GM18508 (cell line): ENCODE measurements at regions not wholly inside any gene's neighbourhood (a gene's known extent, or its start where the extent isn't known, plus 50 kb on each side); places are given as distances from the start of the nearest gene placed in this dataset.
"Not testable (repeated sequence)": the region's sequence is repeated elsewhere in the genome, so short reads cannot be mapped to it uniquely, and the experiment has no call there.

Experiments
- ATAC-seq: cut with Tn5 transposase; IDR thresholded peaks from one replicate; pipeline ENCODE4 v1.9.1; 2021; ENCODE audit warnings: moderate number of reproducible peaks; ENCODE audit not compliant: insufficient read depth, unreplicated experiment

DNA sequence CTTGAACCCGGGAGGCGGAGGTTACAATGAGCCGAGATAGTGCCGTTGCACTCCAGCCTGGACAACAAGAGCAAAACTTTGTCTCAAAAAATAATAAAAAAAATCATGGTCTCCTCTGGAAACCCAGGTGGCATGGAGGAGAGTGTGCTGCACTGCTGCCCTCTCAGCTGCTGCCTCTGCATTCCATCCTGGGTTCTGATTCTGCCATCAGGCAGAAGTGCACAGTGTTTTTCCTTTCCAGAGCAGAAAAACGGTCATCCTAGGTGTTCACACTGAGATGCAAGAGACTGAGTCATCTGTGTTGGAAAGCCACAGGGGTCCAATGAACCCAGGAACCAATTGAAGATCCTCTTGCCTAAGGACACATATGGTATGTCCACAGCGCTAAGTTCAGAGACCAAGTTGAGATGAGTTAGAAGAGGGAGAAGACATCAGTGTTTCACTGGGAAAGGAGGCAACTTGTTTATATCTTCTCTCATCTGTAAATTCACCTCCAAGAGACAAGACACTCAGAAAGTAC, 88.8 kb upstream of the DMRT1 start:
- ATAC-seq, result no peak

DNA sequence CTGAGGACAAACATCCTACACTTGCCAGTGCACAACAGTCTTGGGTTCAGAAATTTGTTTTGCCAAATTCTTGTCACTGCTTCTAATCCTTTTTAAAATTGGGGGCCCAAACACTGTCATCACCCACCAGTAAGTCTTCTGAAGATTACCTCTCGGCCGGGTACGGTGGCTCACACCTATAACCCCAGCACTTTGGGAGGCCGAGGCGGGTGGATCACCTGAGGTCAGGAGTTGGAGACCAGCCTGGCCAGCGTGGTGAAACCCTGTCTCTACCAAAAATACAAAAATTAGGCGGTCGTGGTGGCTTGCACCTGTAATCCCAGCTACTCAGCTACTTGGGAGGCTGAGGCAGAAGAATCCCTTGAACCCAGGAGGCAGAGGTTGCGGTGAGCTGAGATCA, 87.8 kb upstream of the DMRT1 start:
- not testable (repeated sequence) for ATAC-seq

GRCh38 chr9:754150-754931, 87.2 kb upstream of the DMRT1 start:
- no peak for ATAC-seq

- no peak for ATAC-seq
These were observed 85.8 kb upstream of the DMRT1 start for GRCh38 chr9:755454-756381.

- no peak for ATAC-seq
These were observed 84.1 kb upstream of the DMRT1 start for GRCh38 chr9:757246-757881.

DNA sequence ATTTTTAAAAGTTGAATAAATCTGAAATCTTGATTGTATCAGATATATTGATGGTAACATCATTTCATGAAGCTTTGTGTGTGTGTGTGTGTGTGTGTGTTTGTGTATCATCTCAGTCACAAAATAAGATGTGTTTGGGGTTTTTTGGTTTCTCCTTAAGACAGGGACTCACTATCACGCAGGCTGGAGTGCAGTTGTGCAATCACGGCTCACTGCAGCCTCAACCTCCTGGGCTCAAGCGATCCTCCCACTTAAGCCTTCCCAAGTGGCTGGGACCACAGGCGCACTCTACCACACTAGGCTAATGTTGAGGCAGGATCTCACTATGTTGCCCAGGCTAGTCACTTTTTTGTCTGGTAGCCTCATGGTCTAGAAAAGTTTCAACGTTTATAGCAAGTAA, 83.4 kb upstream of the DMRT1 start:
- ATAC-seq, result no peak

- no peak for ATAC-seq
These were observed 82.0 kb upstream of the DMRT1 start for GRCh38 chr9:759541-759940.

GRCh38 chr9:759983-760736, 81.3 kb upstream of the DMRT1 start:
- ATAC-seq, result no peak

GRCh38 chr9:761176-761792, 80.2 kb upstream of the DMRT1 start:
- no peak for ATAC-seq

- ATAC-seq, result no peak
These were observed 79.5 kb upstream of the DMRT1 start for GRCh38 chr9:761793-762560.

DNA sequence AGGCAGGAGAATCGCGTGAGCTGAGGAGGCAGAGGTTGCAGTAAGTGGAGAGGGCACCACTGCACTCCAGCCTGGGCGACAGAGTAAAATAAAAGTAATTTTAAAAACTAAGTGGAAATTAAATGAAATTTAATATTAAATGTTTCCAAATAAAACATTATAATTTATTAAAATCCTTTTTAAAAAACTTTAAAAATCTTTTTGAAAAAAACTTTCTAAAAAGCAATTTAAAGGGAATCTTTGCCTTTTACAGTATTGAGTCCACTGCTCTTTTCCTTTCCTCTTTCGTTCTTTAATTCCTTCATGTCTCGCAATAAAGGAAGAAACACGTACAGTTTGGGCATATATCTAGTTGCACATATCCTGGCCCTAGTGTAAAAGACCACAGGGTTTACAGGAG, 77.8 kb upstream of the DMRT1 start:
- ATAC-seq, result no peak

GRCh38 chr9:764105-764524, 77.4 kb upstream of the DMRT1 start:
- no peak for ATAC-seq

DNA sequence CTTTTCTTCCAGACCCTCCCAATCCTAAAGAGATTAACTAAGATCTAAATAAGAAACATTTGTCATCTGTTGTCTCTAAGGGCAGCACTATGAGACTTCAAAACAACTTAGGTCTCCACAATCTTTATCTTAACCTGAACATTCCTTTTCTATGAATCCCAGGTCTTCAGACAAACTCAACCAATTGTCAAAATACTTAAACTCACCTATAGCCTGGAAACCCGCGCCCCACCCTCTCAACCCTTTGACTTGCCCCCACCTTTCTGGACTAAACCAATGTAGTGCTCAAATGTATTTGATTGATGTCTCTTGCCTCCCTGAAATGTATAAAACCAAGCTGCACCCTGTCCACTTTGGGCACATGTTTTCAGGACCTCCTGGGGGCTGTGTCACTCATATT, 76.5 kb upstream of the DMRT1 start:
- ATAC-seq, result no peak

GRCh38 chr9:767061-767561, 74.4 kb upstream of the DMRT1 start:
- ATAC-seq, result not testable (repeated sequence)

DNA sequence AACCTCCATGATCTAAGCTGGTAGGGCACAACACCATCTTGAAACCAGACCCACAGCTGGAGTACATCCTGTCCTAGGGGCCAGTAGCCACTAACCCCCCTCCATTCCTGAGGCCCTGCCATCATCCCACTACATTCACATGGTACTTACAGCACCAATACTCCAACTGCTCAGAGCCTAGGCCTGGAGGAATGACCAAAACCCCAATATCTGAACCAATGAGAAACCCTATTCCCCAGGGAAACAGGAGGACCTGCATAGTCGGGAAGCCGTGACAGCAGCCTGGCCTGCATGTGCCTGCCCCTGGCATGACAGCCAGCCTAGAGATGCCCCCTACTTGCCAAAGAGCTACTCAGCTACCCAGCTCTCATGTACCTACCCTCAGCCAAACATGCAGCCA, 65.4 kb upstream of the DMRT1 start:
- ATAC-seq, result no peak

GRCh38 chr9:777978-778377, 63.5 kb upstream of the DMRT1 start:
- no peak for ATAC-seq

DNA sequence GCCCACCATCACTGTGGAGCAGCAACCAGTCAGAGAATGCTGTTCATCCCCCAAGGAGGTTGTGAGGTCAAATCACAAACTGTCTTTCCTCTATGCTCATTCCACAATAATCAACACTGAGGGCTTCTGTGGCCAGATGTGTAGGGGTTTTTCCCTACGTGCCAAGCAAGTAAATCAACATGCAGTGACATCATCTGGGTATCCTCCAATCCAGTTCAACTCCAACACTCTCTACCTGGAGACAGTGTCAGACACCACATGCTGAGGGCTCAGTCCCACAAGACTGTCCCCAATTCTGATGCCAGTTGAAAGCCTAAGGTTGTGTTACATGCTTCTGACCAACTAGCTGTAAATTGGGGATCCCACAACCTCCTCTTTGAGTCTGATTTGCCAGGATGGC, 57.3 kb upstream of the DMRT1 start:
- ATAC-seq, result no peak

DNA sequence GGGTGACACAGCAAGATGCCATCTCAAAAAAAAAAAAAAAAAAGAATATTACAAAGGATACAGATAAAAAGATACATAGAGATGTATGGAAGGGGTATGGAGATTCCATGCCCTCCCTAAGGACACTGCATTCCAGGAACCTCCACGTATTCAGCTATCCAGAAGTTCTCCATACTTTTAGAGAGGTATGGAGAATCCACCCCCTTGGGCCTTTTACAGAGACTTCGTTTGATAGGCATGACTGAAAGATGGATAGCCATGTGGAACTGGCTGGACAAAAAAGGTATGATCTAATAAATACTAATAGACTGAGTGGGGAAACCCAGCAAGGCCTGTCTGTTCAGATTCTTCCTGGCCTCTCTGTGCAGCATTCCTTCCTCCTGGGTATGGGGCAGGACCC, 56.6 kb upstream of the DMRT1 start:
- ATAC-seq, result no peak

GRCh38 chr9:785997-786396, 55.5 kb upstream of the DMRT1 start:
- ATAC-seq, result no peak
